NAMALWA (cell line): ENCODE measurements at regions not wholly inside any gene's neighbourhood (a gene's known extent, or its start where the extent isn't known, plus 50 kb on each side); places are given as distances from the start of the nearest gene placed in this dataset.

Source experiments
- DNase-seq: peaks from one replicate; pipeline ENCODE4 v3.0.0-alpha.2; 2015; ENCODE audit warnings: low spot score

- no peak for DNase-seq
These were observed 122.1 kb downstream of the TFCP2L1 start for GRCh38 chr2:121162893-121163292.

- no peak for DNase-seq
These were observed 121.0 kb downstream of the TFCP2L1 start for GRCh38 chr2:121164042-121164441.

- no peak for DNase-seq
These were observed 119.9 kb downstream of the TFCP2L1 start for GRCh38 chr2:121165038-121165542.
